Heart left ventricle (tissue), 13 donors: ENCODE measurements at regions not wholly inside any gene's neighbourhood (a gene's known extent, or its start where the extent isn't known, plus 50 kb on each side); places are given as distances from the start of the nearest gene placed in this dataset.

ENCODE experiments used
- POLR2A ChIP-seq, 2 donors: fragments of 450-650 bp; IDR thresholded peaks; one replicate each; pipeline ENCODE4 v1.6.1; 2017; ENCODE audit warnings: antibody characterized with exemption in 2 of 2, mild to moderate bottlenecking in 2 of 2, moderate library complexity in 2 of 2
- TF ChIP-seq, protein P1 (sequence below), 12 donors: fragments of 200-600 bp; sonication (generic) in 4 of 12; IDR thresholded peaks; one replicate each; pipeline versions ENCODE4 v1.5.0 to v1.8.0; 2018 to 2022; ENCODE audit warnings: antibody characterized with exemption in 12 of 12, mild to moderate bottlenecking in 5 of 12
- donor health status: ischemic (EF 13 %, LVEDD 7.1; RV severe dilation, severe dysfunction).
- donor health status: DM: no; HTN: yes; CAD: no.
- donor health status: DM: no; HTN: no; CAD: no.
- donor health status: ischemic (EF 25% LVEDD 6.9; RV normal size, moderate dysfunction).
- donor health status: ischemic (EF 25% LVEDD 5.7; RV mildly dilated, moderate dysfunction).
- donor health status: ischemic (EF 35%, LVEDD 5.7; RV mildly dilated, moderate dysfunction).
- donor health status: nonischemic (EF 11% LVEDD 7.7; RV severe dilation, severe dysfunction).
- donor health status: DM: yes; HTN: yes; CAD: no.
- donor health status: PGD.
- donor health status: ischemic (EF 29% LVEDD 5.4; RV normal size, mild dysfunction).
- donor health status: nonischemic (EF 23%, LVEDD 6.1; RV moderate dilation, normal function).

DNA sequence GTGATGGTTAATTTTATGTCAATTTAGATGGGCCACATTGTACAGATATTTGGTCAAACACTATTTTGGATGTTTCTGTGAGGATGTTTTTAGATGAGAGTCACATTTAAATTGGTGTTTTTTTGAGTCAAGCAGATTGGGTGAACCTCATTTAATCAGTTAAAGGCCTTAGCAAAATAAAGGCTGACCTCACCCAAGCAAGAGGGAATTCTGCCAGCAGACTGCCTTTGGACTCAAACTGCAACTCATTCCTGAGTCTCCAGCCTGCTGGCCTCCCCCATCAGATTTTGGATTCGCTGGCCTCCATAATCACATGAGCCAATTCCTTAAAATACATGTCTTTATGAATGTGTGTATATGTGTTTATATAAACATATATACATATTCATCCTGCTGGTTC, 282.7 kb upstream of the POU5F2 start:
- TF ChIP-seq, protein P1, sequence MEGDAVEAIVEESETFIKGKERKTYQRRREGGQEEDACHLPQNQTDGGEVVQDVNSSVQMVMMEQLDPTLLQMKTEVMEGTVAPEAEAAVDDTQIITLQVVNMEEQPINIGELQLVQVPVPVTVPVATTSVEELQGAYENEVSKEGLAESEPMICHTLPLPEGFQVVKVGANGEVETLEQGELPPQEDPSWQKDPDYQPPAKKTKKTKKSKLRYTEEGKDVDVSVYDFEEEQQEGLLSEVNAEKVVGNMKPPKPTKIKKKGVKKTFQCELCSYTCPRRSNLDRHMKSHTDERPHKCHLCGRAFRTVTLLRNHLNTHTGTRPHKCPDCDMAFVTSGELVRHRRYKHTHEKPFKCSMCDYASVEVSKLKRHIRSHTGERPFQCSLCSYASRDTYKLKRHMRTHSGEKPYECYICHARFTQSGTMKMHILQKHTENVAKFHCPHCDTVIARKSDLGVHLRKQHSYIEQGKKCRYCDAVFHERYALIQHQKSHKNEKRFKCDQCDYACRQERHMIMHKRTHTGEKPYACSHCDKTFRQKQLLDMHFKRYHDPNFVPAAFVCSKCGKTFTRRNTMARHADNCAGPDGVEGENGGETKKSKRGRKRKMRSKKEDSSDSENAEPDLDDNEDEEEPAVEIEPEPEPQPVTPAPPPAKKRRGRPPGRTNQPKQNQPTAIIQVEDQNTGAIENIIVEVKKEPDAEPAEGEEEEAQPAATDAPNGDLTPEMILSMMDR (IDR thresholded peaks at IDR 0.05) = no peak
- no peak for TF ChIP-seq POLR2A (IDR thresholded peaks at IDR 0.05)
